K562 (cell line): ENCODE measurements at regions not wholly inside any gene's neighbourhood (a gene's known extent, or its start where the extent isn't known, plus 50 kb on each side); places are given as distances from the start of the nearest gene placed in this dataset.

Experiments used
- ATAC-seq: fragments of 200-7000 bp; cut with Tn5 transposase; 3 replicates; pipeline ENCODE4 v1.9.1; 2020; ENCODE audit warnings: moderate library complexity
- BruUV-seq: library from RNA; stranded (reverse); fragments of 400-500 nt; replicated peaks from 2 replicates; lab custom pipeline; 2021; lab: Mats Ljungman, UMichigan
- CTCF ChIA-PET: fragments of 300-600 bp; formaldehyde crosslinking; extraction: SDS; loops from one replicate; lab custom pipeline; 2021; ENCODE audit warnings: low intra/inter-chr PET ratio; lab: Yijun Ruan, JAX
- POLR2A ChIA-PET: fragments of 300-600, 350-650 bp; sonication (Branson Sonifier 250); formaldehyde crosslinking; extraction: SDS; loops from one replicate; lab custom pipeline; 2021; ENCODE audit warnings: antibody characterized with exemption, inconsistent platforms; lab: Yijun Ruan, JAX
- DNase-seq, 4 experiments: peaks; one replicate each; pipeline versions ENCODE4 v3.0.0 to v3.0.0-alpha.2; 2011 to 2018; ENCODE audit warnings: low spot score in 3 of 4, mixed read lengths in 3 of 4; ENCODE audit errors: extremely low read depth in 1 of 4
- FAIRE-seq: peaks from 2 replicates; lab custom pipeline; 2011; peaks lifted over from hg19 to GRCh38; lab: Jason Lieb, UNC
- H2AFZ ChIP-seq: 2 replicates; pipeline ENCODE4 v1.6.0; 2011; ENCODE audit warnings: low read depth, low read length, control low read depth, inconsistent platforms
- H3K27ac ChIP-seq: fragments of 200-600 bp; 3 replicates; pipeline ENCODE4 v1.8.0; 2011; ENCODE audit warnings: low read depth, mild to moderate bottlenecking, control low read depth, inconsistent platforms, low read length, moderate library complexity, mixed read lengths; ENCODE audit errors: extremely low read depth
- H3K27me3 ChIP-seq, 2 experiments: fragments of 300-600 bp in 1 of 2; 2 replicates in 1 of 2; 3 replicates in 1 of 2; pipeline versions ENCODE4 v1.6.0 to v1.8.0; 2011; ENCODE audit warnings: inconsistent platforms in 2 of 2, low read length in 2 of 2, mild to moderate bottlenecking in 1 of 2, mixed read lengths in 1 of 2, moderate library complexity in 1 of 2; ENCODE audit not compliant: control insufficient read depth in 2 of 2, insufficient read depth in 2 of 2
- H3K36me3 ChIP-seq: fragments of 300-600 bp; 3 replicates; pipeline ENCODE4 v1.8.0; 2011; ENCODE audit warnings: mild to moderate bottlenecking, low read length, inconsistent platforms; ENCODE audit not compliant: control insufficient read depth, insufficient read depth
- H3K4me1 ChIP-seq, 2 experiments: fragments of 200-600 bp in 1 of 2; replicated peaks in 1 of 2; 2 replicates in 1 of 2; 3 replicates in 1 of 2; pipeline versions ENCODE4 v1.5.1 to v1.8.0; 2011; ENCODE audit warnings: inconsistent platforms in 2 of 2, low read length in 2 of 2, mild to moderate bottlenecking in 1 of 2, mixed read lengths in 1 of 2, moderate library complexity in 1 of 2; ENCODE audit not compliant: control insufficient read depth in 2 of 2, insufficient read depth in 2 of 2
- H3K4me2 ChIP-seq: 2 replicates; pipeline ENCODE4 v1.6.1; 2011; ENCODE audit warnings: low read length, control low read depth, inconsistent platforms, mixed read lengths; ENCODE audit not compliant: insufficient read depth
- H3K4me3 ChIP-seq: fragments of 200-600 bp; sonication (generic), shearing (Covaris generic); 2 replicates; pipeline ENCODE4 v1.5.1; 2016; ENCODE audit warnings: control low read depth, inconsistent platforms
- H3K79me2 ChIP-seq: fragments of 200-600 bp; 3 replicates; pipeline ENCODE4 v1.8.0; 2011; ENCODE audit warnings: low read length, inconsistent platforms; ENCODE audit not compliant: control insufficient read depth, insufficient read depth
- H3K9ac ChIP-seq, 2 experiments: 2 replicates each; pipeline versions ENCODE4 v1.6.0 to v1.6.1; 2011; ENCODE audit warnings: low read depth in 2 of 2, low read length in 2 of 2, control low read depth in 1 of 2, inconsistent platforms in 1 of 2, mild to moderate bottlenecking in 1 of 2, mixed read lengths in 1 of 2; ENCODE audit not compliant: insufficient read depth in 1 of 2
- H3K9me1 ChIP-seq: one replicate; pipeline ENCODE4 v1.6.0; 2011; ENCODE audit warnings: inconsistent platforms, mild to moderate bottlenecking, low read length, moderate library complexity; ENCODE audit not compliant: control insufficient read depth, insufficient read depth
- H3K9me3 ChIP-seq: replicated peaks from 2 replicates; pipeline ENCODE4 v1.5.1; 2011; ENCODE audit warnings: low read depth, low read length, inconsistent platforms; ENCODE audit not compliant: control insufficient read depth, insufficient read depth
- H4K20me1 ChIP-seq: replicated peaks from 2 replicates; pipeline ENCODE4 v1.6.1; 2011; ENCODE audit warnings: low read length, inconsistent platforms, mixed read lengths; ENCODE audit not compliant: control insufficient read depth, insufficient read depth
- DDX20 ChIP-seq: fragments of 450-650 bp; IDR thresholded peaks from 2 replicates; pipeline ENCODE4 v1.6.1; 2016; ENCODE audit warnings: missing genetic modification characterization, low read depth, mild to moderate bottlenecking, missing compliant biosample characterization, moderate library complexity
- FOXK2 ChIP-seq, 2 experiments: fragments of 450-650 bp; IDR thresholded peaks in 1 of 2; conservative IDR thresholded peaks in 1 of 2; 2 replicates each; pipeline ENCODE4 v1.6.1; 2016; ENCODE audit warnings: low read depth in 2 of 2, mild to moderate bottlenecking in 1 of 2
- GABPB1 ChIP-seq: sonication (generic); formaldehyde crosslinking; IDR thresholded peaks from 2 replicates; pipeline ENCODE4 v1.8.0; 2022; ENCODE audit warnings: mild to moderate bottlenecking, missing genetic modification reagents
- HNRNPUL1 ChIP-seq: fragments of 200-400 bp; formaldehyde crosslinking; IDR thresholded peaks from 2 replicates; pipeline ENCODE4 v1.6.1; 2017; ENCODE audit warnings: low read length
- KAT8 ChIP-seq: fragments of 450-650 bp; IDR thresholded peaks from 2 replicates; pipeline ENCODE4 v1.6.1; 2016; ENCODE audit warnings: low read depth, mild to moderate bottlenecking
- SMAD1 ChIP-seq: fragments of 150-350 bp; IDR thresholded peaks from 2 replicates; pipeline ENCODE4 v1.6.1; 2014; ENCODE audit warnings: low read length, low read depth; ENCODE audit not compliant: partially characterized antibody
- SMC3 ChIP-seq: conservative IDR thresholded peaks from 2 replicates; pipeline ENCODE4 v1.6.1; 2011; ENCODE audit warnings: low read depth, low read length, improper control_type of control experiment; ENCODE audit not compliant: insufficient read depth
- SRSF9 ChIP-seq: fragments of 200-400 bp; formaldehyde crosslinking; IDR thresholded peaks from 2 replicates; pipeline ENCODE4 v1.6.1; 2017; ENCODE audit warnings: low read depth, low read length, borderline replicate concordance
- ZC3H11A ChIP-seq: IDR thresholded peaks from 2 replicates; pipeline ENCODE4 v1.6.1; 2012; ENCODE audit warnings: low read depth, low read length, improper control_type of control experiment
- ZNF316 ChIP-seq: fragments of 450-650 bp; IDR thresholded peaks from 2 replicates; pipeline ENCODE4 v1.6.1; 2016
- ZNF444 ChIP-seq: fragments of 250-450 bp; sonication (Bioruptor Pico); IDR thresholded peaks from 2 replicates; pipeline ENCODE4 v1.4.0; 2020; ENCODE audit warnings: mild to moderate bottlenecking, moderate library complexity
- WGBS: fragments of 100-300 bp; shearing (Covaris generic); methylation state at CpG from one replicate; pipeline ENCODE4 v1.1.6; 2016; ENCODE audit warnings: low coverage, mixed read lengths; ENCODE audit not compliant: insufficient coverage; ENCODE audit errors: missing lambda C conversion rate; 5-methylcytosine and 5-hydroxymethylcytosine counted together
- in situ Hi-C: fragments of 300-500 bp; cut with MboI; formaldehyde crosslinking; loops from 4 replicates; pipeline ENCODE4 v1.15.0; 2018; ENCODE audit warnings: inconsistent platforms, mixed read lengths
- intact Hi-C: fragments of 100-400 bp; cut with micrococcal nuclease; formaldehyde crosslinking; loops from 2 replicates; pipeline ENCODE4 v1.14.2; 2022

DNA sequence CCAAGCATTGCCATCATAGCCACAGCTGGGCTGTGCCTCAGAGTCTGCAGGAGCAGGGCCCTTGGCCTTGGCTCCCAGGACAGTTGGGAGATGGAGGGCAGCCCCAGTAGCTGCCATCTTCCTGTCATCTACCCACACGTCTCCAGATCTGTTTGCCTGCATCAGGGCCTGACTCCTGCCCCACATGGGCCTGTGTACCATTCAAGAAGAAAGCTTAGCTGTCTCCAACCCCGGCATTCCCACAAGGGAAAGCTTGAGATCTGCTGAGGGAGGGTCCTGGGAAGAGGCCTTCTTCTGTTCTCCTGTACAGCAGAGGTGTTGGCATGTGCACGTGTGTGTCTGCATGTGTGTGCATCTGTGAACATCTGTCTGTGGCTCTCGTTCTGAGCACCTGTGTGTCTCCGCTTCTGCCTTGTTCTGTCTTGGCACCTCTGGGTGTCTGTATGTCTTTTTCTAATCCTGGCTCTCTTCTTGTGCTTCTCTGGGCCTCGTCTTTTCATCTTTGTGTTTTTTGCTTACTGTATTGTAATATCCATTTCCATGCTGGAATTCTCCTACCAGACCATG lies 122.2 kb downstream of the MRM1 start:
- Histone ChIP-seq H3K36me3 (no peaks in the 10 kb centered on the region), H3K9ac (peak overlapping the region; percentile 66 to 67; a peak in 2 of 4 replicates), H3K27me3 (no peaks in the 10 kb centered on the region), H2AFZ (0 out of 2 replicates have a peak overlapping the region, but pooled peaks have one; percentile 7), H3K4me3 (0 out of 2 replicates have a peak overlapping the region, but pooled peaks have one; percentile 40), H4K20me1 (no peaks in the 10 kb centered on the region; the same call in 1 of the 2 replicates), H3K9me3 (no peaks in the 10 kb centered on the region), H3K4me1 (peaks cover 53% of the 10 kb centered on the region in 2 experiments), H3K79me2 (peaks cover 2% of the 10 kb centered on the region; the same call in 1 of the 3 replicates), H3K27ac (peak overlapping the region; percentile 75), H3K4me2 (peak overlapping the region; percentile 75), H3K9me1 (no peaks in the 10 kb centered on the region)
- DNase-seq (no peak), ATAC-seq (no peak), FAIRE-seq (no peak)
- intact Hi-C loops = loop anchor here (10.0 kb wide), 1 partner anchor 179 kb away; the partner anchor contains the start of gene GGNBP2
- POLR2A ChIA-PET = interaction anchor here (0.7 to 1.6 kb wide), 2 partner anchors 12 to 720 kb away, joined by 3 to 4 read pairs; no protein-coding TSS in a partner anchor
- 45% methylated on average over 6 of the region's 6 CpGs for WGBS
- in situ Hi-C loops = no loop called here
- TF ChIP-seq FOXK2 (conservative IDR thresholded peaks at IDR 0.05 in 1 of 2, IDR thresholded peaks at IDR 0.05 in 1 of 2; ENCODE audit: low read depth in 2 of 2) (no peak), SMAD1 (no peak), SMC3 (no peak), HNRNPUL1 (no peak), DDX20 (tag) (no peak), ZNF316 (no peak), GABPB1 (CRISPR knock-in tag) (no peak), ZC3H11A (no peak), SRSF9 (no peak), KAT8 (no peak), ZNF444 (CRISPR knock-in tag) (no peak)
- CTCF ChIA-PET = no interaction called here
- BruUV-seq = no TSS peak
